Lower leg skin (tissue), 3 donors: ENCODE measurements at regions not wholly inside any gene's neighbourhood (a gene's known extent, or its start where the extent isn't known, plus 50 kb on each side); places are given as distances from the start of the nearest gene placed in this dataset.

Experiments
- CTCF ChIP-seq, 3 donors: fragments of 450-650 bp; IDR thresholded peaks; one replicate each; pipeline ENCODE4 v1.5.1; 2016; ENCODE audit warnings: antibody characterized with exemption in 3 of 3, mild to moderate bottlenecking in 3 of 3, moderate library complexity in 2 of 3
- POLR2A ChIP-seq, 2 donors: fragments of 450-650 bp; IDR thresholded peaks; one replicate each; pipeline ENCODE4 v1.6.1; 2016 to 2017; ENCODE audit warnings: antibody characterized with exemption in 2 of 2, mild to moderate bottlenecking in 1 of 2, moderate library complexity in 1 of 2

- TF ChIP-seq CTCF (IDR thresholded peaks at IDR 0.05) (no peak), POLR2A (IDR thresholded peaks at IDR 0.05) (no peak)
These were observed 626.7 kb downstream of the BNC2 start for GRCh38 chr9:16243798-16244197.
